Upper lobe of left lung (tissue), 4 donors: ENCODE measurements at regions not wholly inside any gene's neighbourhood (a gene's known extent, or its start where the extent isn't known, plus 50 kb on each side); places are given as distances from the start of the nearest gene placed in this dataset.

Experiments
- POLR2A ChIP-seq, 4 donors: fragments of 450-650 bp; IDR thresholded peaks; one replicate each; pipeline ENCODE4 v1.5.1; 2016 to 2017; ENCODE audit warnings: antibody characterized with exemption in 4 of 4, mild to moderate bottlenecking in 2 of 4
- POLR2AphosphoS5 ChIP-seq, 2 donors: sonication (generic); formaldehyde crosslinking; IDR thresholded peaks; one replicate each; pipeline ENCODE4 v1.5.1; 2017; ENCODE audit warnings: antibody characterized with exemption in 2 of 2
- TF ChIP-seq, protein P1 (sequence below), 6 experiments: fragments of 450-650 bp in 4 of 6; fragments of 200-600 bp in 2 of 6; sonication (generic) in 2 of 6; IDR thresholded peaks; one replicate each; pipeline ENCODE4 v1.5.1; 2016 to 2019; ENCODE audit warnings: antibody characterized with exemption in 6 of 6

DNA sequence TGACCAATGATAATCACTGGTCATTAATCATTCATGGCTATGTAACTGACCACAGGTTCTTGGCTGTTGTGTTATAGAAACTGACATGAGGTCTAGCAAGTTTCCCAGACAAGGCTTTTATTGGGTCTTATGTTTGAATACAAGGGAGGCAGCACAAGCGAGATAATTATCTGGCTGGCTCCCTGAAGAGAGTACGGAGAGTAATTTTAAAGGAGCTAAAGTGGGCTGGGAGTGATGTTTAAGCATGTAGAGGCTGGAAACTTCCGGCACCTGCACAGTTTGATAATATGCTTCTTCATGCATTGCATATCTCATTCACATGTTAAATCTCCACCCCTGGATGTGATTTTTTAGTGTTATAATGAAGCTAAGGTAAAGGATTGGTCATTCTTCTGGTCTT is 116.2 kb upstream of the KCNK1 start:
- TF ChIP-seq, protein P1, sequence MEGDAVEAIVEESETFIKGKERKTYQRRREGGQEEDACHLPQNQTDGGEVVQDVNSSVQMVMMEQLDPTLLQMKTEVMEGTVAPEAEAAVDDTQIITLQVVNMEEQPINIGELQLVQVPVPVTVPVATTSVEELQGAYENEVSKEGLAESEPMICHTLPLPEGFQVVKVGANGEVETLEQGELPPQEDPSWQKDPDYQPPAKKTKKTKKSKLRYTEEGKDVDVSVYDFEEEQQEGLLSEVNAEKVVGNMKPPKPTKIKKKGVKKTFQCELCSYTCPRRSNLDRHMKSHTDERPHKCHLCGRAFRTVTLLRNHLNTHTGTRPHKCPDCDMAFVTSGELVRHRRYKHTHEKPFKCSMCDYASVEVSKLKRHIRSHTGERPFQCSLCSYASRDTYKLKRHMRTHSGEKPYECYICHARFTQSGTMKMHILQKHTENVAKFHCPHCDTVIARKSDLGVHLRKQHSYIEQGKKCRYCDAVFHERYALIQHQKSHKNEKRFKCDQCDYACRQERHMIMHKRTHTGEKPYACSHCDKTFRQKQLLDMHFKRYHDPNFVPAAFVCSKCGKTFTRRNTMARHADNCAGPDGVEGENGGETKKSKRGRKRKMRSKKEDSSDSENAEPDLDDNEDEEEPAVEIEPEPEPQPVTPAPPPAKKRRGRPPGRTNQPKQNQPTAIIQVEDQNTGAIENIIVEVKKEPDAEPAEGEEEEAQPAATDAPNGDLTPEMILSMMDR (IDR thresholded peaks at IDR 0.05), result no peak
- TF ChIP-seq POLR2A (IDR thresholded peaks at IDR 0.05) (no peak), POLR2AphosphoS5 (IDR thresholded peaks at IDR 0.05) (no peak)
